ENCODE measurements at regions not wholly inside any gene's neighbourhood (a gene's known extent, or its start where the extent isn't known, plus 50 kb on each side); places are given as distances from the start of the nearest gene placed in this dataset.

- H3K27ac ChIP-seq: no peak overlapping the region
- H3K4me1 ChIP-seq: no peaks in the 10 kb centered on the region
- H3K9ac ChIP-seq: no peak overlapping the region
- no peak for TF ChIP-seq CTCF (IDR thresholded peaks at IDR 0.05)
- no peaks in the 10 kb centered on the region for H3K36me3 ChIP-seq (ENCODE audit: control insufficient read depth, insufficient read depth, low read length)
- H3K4me2 ChIP-seq (ENCODE audit: low read length): no peak overlapping the region
- no peak overlapping the region for H3K4me3 ChIP-seq (ENCODE audit: low read depth, low read length)
- no peaks in the 10 kb centered on the region for H3K27me3 ChIP-seq (ENCODE audit: control insufficient read depth, insufficient read depth, low read length)
- H2AFZ ChIP-seq: no peak overlapping the region
- H3K9me3 ChIP-seq (ENCODE audit: control insufficient read depth, low read length): no peaks in the 10 kb centered on the region
- H3K79me2 ChIP-seq: no peaks in the 10 kb centered on the region
These were observed 711.7 kb upstream of the GOLIM4 start for GRCh38 chr3:168807448-168807847.

- H3K36me3 ChIP-seq (ENCODE audit: control insufficient read depth, insufficient read depth, low read length): no peaks in the 10 kb centered on the region
- H3K79me2 ChIP-seq: no peaks in the 10 kb centered on the region
- no peak overlapping the region for H3K27ac ChIP-seq
- no peaks in the 10 kb centered on the region for H3K9me3 ChIP-seq (ENCODE audit: control insufficient read depth, low read length)
- no peaks in the 10 kb centered on the region for H3K4me1 ChIP-seq
- H3K27me3 ChIP-seq (ENCODE audit: control insufficient read depth, insufficient read depth, low read length): no peaks in the 10 kb centered on the region
- H2AFZ ChIP-seq: no peak overlapping the region
- no peak overlapping the region for H3K4me2 ChIP-seq (ENCODE audit: low read length)
- no peak overlapping the region for H3K4me3 ChIP-seq (ENCODE audit: low read depth, low read length)
- no peak overlapping the region for H3K9ac ChIP-seq
- no peak for TF ChIP-seq CTCF (IDR thresholded peaks at IDR 0.05)
These were observed 711.1 kb upstream of the GOLIM4 start for GRCh38 chr3:168806871-168807270.

GRCh38 chr3:168803536-168803935, 707.8 kb upstream of the GOLIM4 start:
- Histone ChIP-seq H3K27ac (no peak overlapping the region), H3K79me2 (no peaks in the 10 kb centered on the region), H3K4me1 (no peaks in the 10 kb centered on the region), H3K27me3 (ENCODE audit: control insufficient read depth, insufficient read depth, low read length) (no peaks in the 10 kb centered on the region), H2AFZ (no peak overlapping the region), H3K4me3 (ENCODE audit: low read depth, low read length) (no peak overlapping the region), H3K4me2 (ENCODE audit: low read length) (no peak overlapping the region), H3K9me3 (ENCODE audit: control insufficient read depth, low read length) (no peaks in the 10 kb centered on the region), H3K36me3 (ENCODE audit: control insufficient read depth, insufficient read depth, low read length) (no peaks in the 10 kb centered on the region), H3K9ac (no peak overlapping the region)
- no peak for TF ChIP-seq CTCF (IDR thresholded peaks at IDR 0.05)

GRCh38 chr3:168802766-168803165, 707.0 kb upstream of the GOLIM4 start:
- Histone ChIP-seq H3K36me3 (ENCODE audit: control insufficient read depth, insufficient read depth, low read length) (no peaks in the 10 kb centered on the region), H3K4me1 (no peaks in the 10 kb centered on the region), H3K27me3 (ENCODE audit: control insufficient read depth, insufficient read depth, low read length) (no peaks in the 10 kb centered on the region), H3K9ac (no peak overlapping the region), H3K79me2 (no peaks in the 10 kb centered on the region), H3K4me2 (ENCODE audit: low read length) (no peak overlapping the region), H2AFZ (no peak overlapping the region), H3K4me3 (ENCODE audit: low read depth, low read length) (no peak overlapping the region), H3K27ac (no peak overlapping the region), H3K9me3 (ENCODE audit: control insufficient read depth, low read length) (no peaks in the 10 kb centered on the region)
- no peak for TF ChIP-seq CTCF (IDR thresholded peaks at IDR 0.05)

- no peaks in the 10 kb centered on the region for H3K27me3 ChIP-seq (ENCODE audit: control insufficient read depth, insufficient read depth, low read length)
- no peak overlapping the region for H3K4me3 ChIP-seq (ENCODE audit: low read depth, low read length)
- no peak overlapping the region for H3K4me2 ChIP-seq (ENCODE audit: low read length)
- H2AFZ ChIP-seq: no peak overlapping the region
- H3K36me3 ChIP-seq (ENCODE audit: control insufficient read depth, insufficient read depth, low read length): no peaks in the 10 kb centered on the region
- no peaks in the 10 kb centered on the region for H3K9me3 ChIP-seq (ENCODE audit: control insufficient read depth, low read length)
- no peak overlapping the region for H3K27ac ChIP-seq
- H3K9ac ChIP-seq: no peak overlapping the region
- H3K79me2 ChIP-seq: no peaks in the 10 kb centered on the region
- no peak for TF ChIP-seq CTCF (IDR thresholded peaks at IDR 0.05)
- no peaks in the 10 kb centered on the region for H3K4me1 ChIP-seq
These were observed 706.1 kb upstream of the GOLIM4 start for GRCh38 chr3:168801794-168802193.

All from parathyroid adenoma (tissue), 2 donors.